Left lung (tissue), 4 donors: ENCODE measurements at regions not wholly inside any gene's neighbourhood (a gene's known extent, or its start where the extent isn't known, plus 50 kb on each side); places are given as distances from the start of the nearest gene placed in this dataset.

Experiments
- ATAC-seq: fragments of 200-7000 bp; cut with Tn5 transposase; one replicate; pipeline ENCODE4 v1.9.1; 2020; ENCODE audit warnings: moderate library complexity
- DNase-seq, 4 donors: peaks; one replicate each; pipeline ENCODE4 v3.0.0-alpha.2; 2013 to 2020
- H3K27ac ChIP-seq, 2 donors: fragments of 200-600 bp; sonication (generic) in 1 of 2; one replicate each; pipeline versions ENCODE4 v1.5.0 to v1.8.0; 2020 to 2021
- H3K27me3 ChIP-seq, 2 donors: fragments of 200-600 bp; sonication (generic) in 1 of 2; one replicate each; pipeline versions ENCODE4 v1.5.0 to v1.8.0; 2020 to 2021
- H3K36me3 ChIP-seq, 2 donors: fragments of 200-600 bp; sonication (generic) in 1 of 2; one replicate each; pipeline versions ENCODE4 v1.5.0 to v1.8.0; 2020 to 2021
- H3K4me1 ChIP-seq, 2 donors: fragments of 200-600 bp; one replicate each; pipeline ENCODE4 v1.8.0; 2021
- H3K4me3 ChIP-seq, 2 donors: fragments of 200-600 bp; sonication (generic) in 1 of 2; one replicate each; pipeline versions ENCODE4 v1.5.0 to v1.8.0; 2020 to 2021; ENCODE audit warnings: mild to moderate bottlenecking in 1 of 2
- H3K9me3 ChIP-seq, 2 donors: fragments of 200-600 bp; sonication (generic) in 1 of 2; one replicate each; pipeline versions ENCODE4 v1.5.0 to v1.8.0; 2020 to 2021
- CTCF ChIP-seq, 2 donors: fragments of 200-600 bp; sonication (generic) in 1 of 2; IDR thresholded peaks; one replicate each; pipeline versions ENCODE4 v1.5.0 to v1.8.0; 2021; ENCODE audit warnings: antibody characterized with exemption in 2 of 2
- intact Hi-C, 2 donors: fragments of 100-400 bp; cut with DNase I; formaldehyde crosslinking; loops; one replicate each; pipeline versions ENCODE4 v1.11.2 to v1.14.2; 2022
- donor health status: DM: no; HTN: yes; CAD: no.
- donor health status: DM: no; HTN: no; CAD: no.

- Histone ChIP-seq H3K27me3 (peaks cover 0 to 44% of the 10 kb centered on the region in 2 donors), H3K9me3 (no peaks in the 10 kb centered on the region), H3K4me1 (peaks cover 0 to 26% of the 10 kb centered on the region in 2 donors), H3K27ac (no peak overlapping the region), H3K36me3 (no peaks in the 10 kb centered on the region), H3K4me3 (no peak overlapping the region)
- ATAC-seq = peak; percentile 81
- peak in 1 of 4 donors; percentile 81 for DNase-seq
- TF ChIP-seq CTCF (IDR thresholded peaks at IDR 0.05) = peak in 1 of 2 donors; percentile 11
- intact Hi-C loops = no loop called here
Measured at GRCh38 chr1:29706936-29707335, 470.6 kb downstream of the PTPRU start.

GRCh38 chr1:29704430-29704829 lies 468.1 kb downstream of the PTPRU start:
- DNase-seq (no peak), ATAC-seq (no peak)
- Histone ChIP-seq H3K27ac (no peak overlapping the region), H3K36me3 (no peaks in the 10 kb centered on the region), H3K4me3 (no peak overlapping the region), H3K27me3 (peaks cover 0 to 43% of the 10 kb centered on the region in 2 donors), H3K4me1 (peaks cover 0 to 13% of the 10 kb centered on the region in 2 donors), H3K9me3 (no peaks in the 10 kb centered on the region)
- TF ChIP-seq CTCF (IDR thresholded peaks at IDR 0.05) = no peak
- intact Hi-C loops = no loop called here

GRCh38 chr1:29703596-29704370 lies 467.5 kb downstream of the PTPRU start:
- Histone ChIP-seq H3K4me1 (peaks cover 0 to 7% of the 10 kb centered on the region in 2 donors), H3K9me3 (no peaks in the 10 kb centered on the region), H3K4me3 (no peak overlapping the region), H3K27me3 (peaks cover 0 to 39% of the 10 kb centered on the region in 2 donors), H3K36me3 (no peaks in the 10 kb centered on the region), H3K27ac (no peak overlapping the region)
- TF ChIP-seq CTCF (IDR thresholded peaks at IDR 0.05) = peak; percentile 47 to 69
- intact Hi-C loops = no loop called here
- DNase-seq (no peak), ATAC-seq (peak; percentile 41)

- H3K27me3 ChIP-seq = peaks cover 0 to 34% of the 10 kb centered on the region in 2 donors
- intact Hi-C loops = no loop called here
- H3K9me3 ChIP-seq = no peaks in the 10 kb centered on the region
- ATAC-seq (peak; percentile 89), DNase-seq (peak in 1 of 4 donors; percentile 33)
- no peak overlapping the region for H3K4me3 ChIP-seq
- H3K36me3 ChIP-seq = no peaks in the 10 kb centered on the region
- TF ChIP-seq CTCF (IDR thresholded peaks at IDR 0.05) = no peak
- no peak overlapping the region for H3K27ac ChIP-seq
- H3K4me1 ChIP-seq = no peaks in the 10 kb centered on the region
Measured at GRCh38 chr1:29700491-29700890, 464.2 kb downstream of the PTPRU start.

GRCh38 chr1:29698626-29699025 lies 462.3 kb downstream of the PTPRU start:
- no peak for ATAC-seq
- no peak for TF ChIP-seq CTCF (IDR thresholded peaks at IDR 0.05)

More at GRCh38 chr1:29698626-29699025, 462.3 kb downstream of the PTPRU start:
- H3K4me1 ChIP-seq = no peaks in the 10 kb centered on the region
- no peak overlapping the region for H3K27ac ChIP-seq
- no peak for DNase-seq
- no peak overlapping the region for H3K4me3 ChIP-seq
- H3K9me3 ChIP-seq = peaks cover 0 to under 1% of the 10 kb centered on the region in 2 donors
- intact Hi-C loops = no loop called here
- H3K36me3 ChIP-seq = no peaks in the 10 kb centered on the region
- peaks cover 0 to 15% of the 10 kb centered on the region in 2 donors for H3K27me3 ChIP-seq
